HEK293T (cell line): ENCODE measurements at regions not wholly inside any gene's neighbourhood (a gene's known extent, or its start where the extent isn't known, plus 50 kb on each side); places are given as distances from the start of the nearest gene placed in this dataset.
"Not testable (repeated sequence)": the region's sequence is repeated elsewhere in the genome, so short reads cannot be mapped to it uniquely, and the experiment has no call there.

Source experiments
- ARNT ChIP-seq: fragments of 450-650 bp; IDR thresholded peaks from 2 replicates; pipeline ENCODE4 v1.6.1; 2017; ENCODE audit warnings: mild to moderate bottlenecking
- BHLHE40 ChIP-seq: fragments of 450-650 bp; IDR thresholded peaks from 2 replicates; pipeline ENCODE4 v1.6.1; 2016; ENCODE audit warnings: mild to moderate bottlenecking, moderate library complexity, borderline replicate concordance
- ELF4 ChIP-seq: fragments of 450-650 bp; IDR thresholded peaks from 2 replicates; pipeline ENCODE4 v1.6.1; 2017; ENCODE audit warnings: antibody characterized with exemption
- FOXA1 ChIP-seq: fragments of 450-650 bp; IDR thresholded peaks from 2 replicates; pipeline ENCODE4 v1.6.1; 2016; ENCODE audit warnings: mild to moderate bottlenecking
- FOXK2 ChIP-seq: fragments of 450-650 bp; IDR thresholded peaks from 2 replicates; pipeline ENCODE4 v1.6.1; 2016; ENCODE audit warnings: mild to moderate bottlenecking
- FOXM1 ChIP-seq: fragments of 450-650 bp; IDR thresholded peaks from 2 replicates; pipeline ENCODE4 v1.6.1; 2017; ENCODE audit warnings: mild to moderate bottlenecking, borderline replicate concordance
- HDGF ChIP-seq: fragments of 450-650 bp; IDR thresholded peaks from 2 replicates; pipeline ENCODE4 v1.6.1; 2017; ENCODE audit warnings: antibody characterized with exemption, borderline replicate concordance
- L3MBTL2 ChIP-seq: fragments of 450-650 bp; conservative IDR thresholded peaks from 2 replicates; pipeline ENCODE4 v1.6.1; 2016; ENCODE audit warnings: mild to moderate bottlenecking
- LEF1 ChIP-seq: fragments of 450-650 bp; IDR thresholded peaks from 2 replicates; pipeline ENCODE4 v1.6.1; 2017; ENCODE audit warnings: mild to moderate bottlenecking, borderline replicate concordance
- NFRKB ChIP-seq: fragments of 450-650 bp; IDR thresholded peaks from 2 replicates; pipeline ENCODE4 v1.6.1; 2016; ENCODE audit warnings: mild to moderate bottlenecking, moderate library complexity
- PKNOX1 ChIP-seq: fragments of 450-650 bp; IDR thresholded peaks from 2 replicates; pipeline ENCODE4 v1.6.1; 2016
- SP1 ChIP-seq: fragments of 450-650 bp; IDR thresholded peaks from 2 replicates; pipeline ENCODE4 v1.6.1; 2017
- SUZ12 ChIP-seq: fragments of 450-650 bp; IDR thresholded peaks from 2 replicates; pipeline ENCODE4 v1.6.1; 2016; ENCODE audit warnings: mild to moderate bottlenecking
- ZNF384 ChIP-seq: fragments of 450-650 bp; IDR thresholded peaks from 2 replicates; pipeline ENCODE4 v1.6.1; 2016

GRCh38 chr15:62420371-62420770 is 255.3 kb upstream of the C2CD4B start:
- TF ChIP-seq BHLHE40, FOXM1, FOXK2, ZNF384, SP1, SUZ12, HDGF, ARNT, FOXA1, NFRKB, LEF1, ELF4, PKNOX1, L3MBTL2: not testable (repeated sequence)
